ENCODE measurements at regions not wholly inside any gene's neighbourhood (a gene's known extent, or its start where the extent isn't known, plus 50 kb on each side); places are given as distances from the start of the nearest gene placed in this dataset.

DNA sequence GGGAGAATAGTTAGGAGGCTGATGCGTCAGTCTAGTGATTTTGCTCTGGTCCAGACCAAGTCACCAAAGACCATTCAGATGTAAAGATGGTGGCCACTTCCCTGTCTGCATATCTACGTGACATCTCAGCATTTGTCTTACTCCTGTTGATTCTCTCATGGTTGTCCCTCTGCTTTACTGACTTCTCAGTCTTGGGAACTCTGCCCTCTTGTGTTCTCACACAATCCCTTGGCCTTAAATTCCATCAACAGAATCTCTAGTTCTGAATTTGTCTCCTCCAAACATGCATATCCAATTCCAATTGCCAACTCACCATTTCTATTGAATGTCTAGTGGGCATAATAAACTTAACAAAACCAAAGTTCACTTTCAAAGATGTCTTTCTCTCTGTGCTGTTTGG lies 147.8 kb downstream of the SLC24A2 start:
- H3F3A ChIP-seq (ENCODE audit: insufficient read depth, low read length) = no peaks in the 10 kb centered on the region
- TF ChIP-seq, protein P1, sequence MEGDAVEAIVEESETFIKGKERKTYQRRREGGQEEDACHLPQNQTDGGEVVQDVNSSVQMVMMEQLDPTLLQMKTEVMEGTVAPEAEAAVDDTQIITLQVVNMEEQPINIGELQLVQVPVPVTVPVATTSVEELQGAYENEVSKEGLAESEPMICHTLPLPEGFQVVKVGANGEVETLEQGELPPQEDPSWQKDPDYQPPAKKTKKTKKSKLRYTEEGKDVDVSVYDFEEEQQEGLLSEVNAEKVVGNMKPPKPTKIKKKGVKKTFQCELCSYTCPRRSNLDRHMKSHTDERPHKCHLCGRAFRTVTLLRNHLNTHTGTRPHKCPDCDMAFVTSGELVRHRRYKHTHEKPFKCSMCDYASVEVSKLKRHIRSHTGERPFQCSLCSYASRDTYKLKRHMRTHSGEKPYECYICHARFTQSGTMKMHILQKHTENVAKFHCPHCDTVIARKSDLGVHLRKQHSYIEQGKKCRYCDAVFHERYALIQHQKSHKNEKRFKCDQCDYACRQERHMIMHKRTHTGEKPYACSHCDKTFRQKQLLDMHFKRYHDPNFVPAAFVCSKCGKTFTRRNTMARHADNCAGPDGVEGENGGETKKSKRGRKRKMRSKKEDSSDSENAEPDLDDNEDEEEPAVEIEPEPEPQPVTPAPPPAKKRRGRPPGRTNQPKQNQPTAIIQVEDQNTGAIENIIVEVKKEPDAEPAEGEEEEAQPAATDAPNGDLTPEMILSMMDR (IDR thresholded peaks at IDR 0.05; ENCODE audit: low read length) = no peak
- no peak for TF ChIP-seq EZH2phosphoT487 (IDR thresholded peaks at IDR 0.05; ENCODE audit: low read length)
- TF ChIP-seq EZH2 (optimal IDR thresholded peaks at IDR 0.05; ENCODE audit: low read depth, low read length) = no peak
- H3K4me2 ChIP-seq (ENCODE audit: low read depth, low read length) = no peak overlapping the region
- no peaks in the 10 kb centered on the region for H3K36me3 ChIP-seq (replicated peaks; ENCODE audit: insufficient read depth, low read length)
- no peak overlapping the region for H3K27ac ChIP-seq (ENCODE audit: low read length)
- H3K27me3 ChIP-seq (replicated peaks; ENCODE audit: insufficient read depth, low read length) = no peaks in the 10 kb centered on the region
- H3K79me2 ChIP-seq (ENCODE audit: low read length) = no peaks in the 10 kb centered on the region
- DNase-seq = no peak
- no peaks in the 10 kb centered on the region for H3K4me1 ChIP-seq (ENCODE audit: low read length)
- H3K9me2 ChIP-seq (replicated peaks; ENCODE audit: insufficient read depth, low read length) = no peaks in the 10 kb centered on the region
- H3K9me3 ChIP-seq (replicated peaks; ENCODE audit: insufficient read depth, low read length) = no peaks in the 10 kb centered on the region
- no peaks in the 10 kb centered on the region for H4K20me1 ChIP-seq (ENCODE audit: insufficient read depth, low read length)
- no peak overlapping the region for H2AFZ ChIP-seq (ENCODE audit: low read length)
- no peak overlapping the region for H3K9ac ChIP-seq (ENCODE audit: low read length)
- no peak overlapping the region for H3K4me3 ChIP-seq (ENCODE audit: low read length)

DNA sequence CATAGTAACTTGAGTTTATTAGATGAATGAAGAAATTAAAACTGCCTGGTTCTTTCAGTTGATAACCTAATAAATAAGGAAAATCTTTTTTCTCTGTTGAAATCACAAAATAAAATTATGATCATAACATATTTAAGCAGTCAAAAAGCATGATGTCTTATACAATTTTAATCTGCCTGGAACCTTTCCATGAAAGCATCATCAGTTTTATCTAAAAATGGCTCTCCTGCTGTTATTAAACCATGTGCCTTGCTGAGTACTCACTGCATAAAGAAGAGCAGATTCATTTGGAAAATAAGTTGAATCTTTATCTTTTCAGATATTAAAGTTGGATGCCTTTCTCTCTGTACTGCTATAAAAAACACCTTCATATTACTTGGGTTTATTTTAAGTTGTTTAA lies 148.8 kb downstream of the SLC24A2 start:
- TF ChIP-seq EZH2 (optimal IDR thresholded peaks at IDR 0.05; ENCODE audit: low read depth, low read length) (no peak), EZH2phosphoT487 (IDR thresholded peaks at IDR 0.05; ENCODE audit: low read length) (no peak)
- TF ChIP-seq, protein P1 (IDR thresholded peaks at IDR 0.05; ENCODE audit: low read length) = no peak
- H3K9ac ChIP-seq (ENCODE audit: low read length) = no peak overlapping the region
- H3K79me2 ChIP-seq (ENCODE audit: low read length) = no peaks in the 10 kb centered on the region
- H3K36me3 ChIP-seq (replicated peaks; ENCODE audit: insufficient read depth, low read length) = no peaks in the 10 kb centered on the region
- H2AFZ ChIP-seq (ENCODE audit: low read length) = no peak overlapping the region
- H3K27ac ChIP-seq (ENCODE audit: low read length) = no peak overlapping the region
- H3K4me3 ChIP-seq (ENCODE audit: low read length) = no peak overlapping the region
- DNase-seq = no peak
- no peaks in the 10 kb centered on the region for H3K9me2 ChIP-seq (replicated peaks; ENCODE audit: insufficient read depth, low read length)
- no peaks in the 10 kb centered on the region for H4K20me1 ChIP-seq (ENCODE audit: insufficient read depth, low read length)
- H3K4me1 ChIP-seq (ENCODE audit: low read length) = no peaks in the 10 kb centered on the region
- no peaks in the 10 kb centered on the region for H3K9me3 ChIP-seq (replicated peaks; ENCODE audit: insufficient read depth, low read length)
- no peaks in the 10 kb centered on the region for H3K27me3 ChIP-seq (replicated peaks; ENCODE audit: insufficient read depth, low read length)
- no peaks in the 10 kb centered on the region for H3F3A ChIP-seq (ENCODE audit: insufficient read depth, low read length)
- H3K4me2 ChIP-seq (ENCODE audit: low read depth, low read length) = no peak overlapping the region

DNA sequence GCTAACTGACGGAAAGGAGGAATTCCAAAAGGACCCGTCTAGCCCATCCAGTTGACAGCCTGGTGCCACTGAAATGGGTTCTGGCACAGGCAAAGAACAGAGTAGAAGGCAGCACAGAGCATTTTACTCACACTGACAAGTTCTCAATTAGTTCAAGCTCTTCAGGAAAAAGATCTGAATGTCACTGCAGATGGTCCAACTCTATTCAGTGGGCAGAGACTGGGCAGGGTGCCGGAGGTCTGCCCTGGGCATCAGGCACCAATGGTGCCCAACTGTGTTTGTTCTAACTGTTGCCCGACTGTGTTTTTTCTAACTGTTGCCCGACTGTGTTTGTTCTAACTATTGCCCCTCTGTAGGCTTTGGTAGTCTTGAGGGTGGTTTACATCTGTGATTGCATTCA lies 151.8 kb downstream of the SLC24A2 start:
- Histone ChIP-seq H3K79me2 (ENCODE audit: low read length) (no peaks in the 10 kb centered on the region), H3K9ac (ENCODE audit: low read length) (no peak overlapping the region), H3K9me3 (replicated peaks; ENCODE audit: insufficient read depth, low read length) (no peaks in the 10 kb centered on the region), H4K20me1 (ENCODE audit: insufficient read depth, low read length) (no peaks in the 10 kb centered on the region), H3K4me1 (ENCODE audit: low read length) (no peaks in the 10 kb centered on the region), H3F3A (ENCODE audit: insufficient read depth, low read length) (no peaks in the 10 kb centered on the region), H3K27me3 (replicated peaks; ENCODE audit: insufficient read depth, low read length) (no peaks in the 10 kb centered on the region), H2AFZ (ENCODE audit: low read length) (no peak overlapping the region), H3K4me2 (ENCODE audit: low read depth, low read length) (no peak overlapping the region), H3K27ac (ENCODE audit: low read length) (no peak overlapping the region), H3K9me2 (replicated peaks; ENCODE audit: insufficient read depth, low read length) (no peaks in the 10 kb centered on the region), H3K4me3 (ENCODE audit: low read length) (no peak overlapping the region), H3K36me3 (replicated peaks; ENCODE audit: insufficient read depth, low read length) (no peaks in the 10 kb centered on the region)
- TF ChIP-seq, protein P1 (IDR thresholded peaks at IDR 0.05; ENCODE audit: low read length) = no peak
- TF ChIP-seq EZH2 (optimal IDR thresholded peaks at IDR 0.05; ENCODE audit: low read depth, low read length) (no peak), EZH2phosphoT487 (IDR thresholded peaks at IDR 0.05; ENCODE audit: low read length) (no peak)
- DNase-seq = no peak

Measured in MM.1S (cell line).